ENCODE measurements at regions not wholly inside any gene's neighbourhood (a gene's known extent, or its start where the extent isn't known, plus 50 kb on each side); places are given as distances from the start of the nearest gene placed in this dataset.
"Not testable (repeated sequence)": the region's sequence is repeated elsewhere in the genome, so short reads cannot be mapped to it uniquely, and the experiment has no call there.

DNA sequence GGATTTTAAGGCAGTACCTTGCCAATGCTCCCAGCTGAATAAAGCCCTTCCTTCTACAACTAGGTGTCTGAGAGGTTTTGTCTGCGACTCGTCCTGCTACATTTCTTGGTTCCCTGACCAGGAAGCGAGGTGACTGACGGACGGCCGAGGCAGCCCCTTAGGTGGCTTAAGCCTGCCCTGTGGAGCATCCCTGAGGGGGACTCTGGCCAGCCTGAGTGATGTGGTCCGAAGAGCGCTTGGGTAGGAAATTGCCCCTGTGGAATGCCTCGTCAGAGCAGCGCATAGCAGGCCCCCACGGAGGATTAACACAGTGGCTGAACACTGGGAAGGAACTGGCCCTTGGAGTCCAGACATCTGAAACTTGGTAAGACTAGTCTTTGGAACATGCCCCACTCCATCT is 210.9 kb upstream of the CNTN3 start:
- FAIRE-seq, result not testable (repeated sequence)

DNA sequence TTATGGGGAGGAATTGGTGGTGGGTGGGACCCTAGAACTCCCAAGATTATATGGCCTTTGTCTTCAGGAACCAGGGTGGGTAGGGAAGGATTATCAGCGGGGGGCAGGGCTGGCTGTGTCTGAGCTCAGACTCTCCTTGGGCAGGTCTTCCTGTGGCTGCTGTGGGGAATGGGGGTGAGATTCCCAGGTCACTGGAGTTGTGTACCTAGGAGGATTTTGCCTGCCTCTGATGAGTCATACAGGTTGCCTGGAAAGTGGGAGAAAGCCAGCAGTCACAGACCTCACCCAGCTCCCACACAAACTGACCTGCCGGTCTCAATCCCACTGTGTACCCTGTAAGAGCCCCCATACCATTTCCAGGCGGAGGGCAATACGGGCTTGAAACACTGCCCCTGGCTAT is 209.9 kb upstream of the CNTN3 start:
- no peak for FAIRE-seq

DNA sequence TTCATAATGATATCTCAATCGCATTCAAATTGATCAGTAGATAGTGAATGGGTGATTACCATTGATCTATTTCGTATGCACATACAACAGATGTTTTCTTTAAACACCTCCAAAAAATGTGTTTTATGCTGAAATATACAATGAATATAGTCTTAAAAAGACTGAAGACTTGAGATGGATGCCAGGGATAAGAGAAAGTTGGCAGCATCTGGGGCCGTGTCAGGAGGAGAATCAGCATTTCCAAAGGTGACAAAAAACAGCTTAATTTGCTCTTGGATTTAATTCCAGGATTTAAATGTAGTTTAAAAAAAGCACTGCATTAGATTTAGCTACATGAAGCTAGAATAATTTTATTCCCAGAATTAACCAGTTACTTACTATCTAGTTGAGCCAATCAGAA is 199.7 kb upstream of the CNTN3 start:
- no peak for FAIRE-seq

DNA sequence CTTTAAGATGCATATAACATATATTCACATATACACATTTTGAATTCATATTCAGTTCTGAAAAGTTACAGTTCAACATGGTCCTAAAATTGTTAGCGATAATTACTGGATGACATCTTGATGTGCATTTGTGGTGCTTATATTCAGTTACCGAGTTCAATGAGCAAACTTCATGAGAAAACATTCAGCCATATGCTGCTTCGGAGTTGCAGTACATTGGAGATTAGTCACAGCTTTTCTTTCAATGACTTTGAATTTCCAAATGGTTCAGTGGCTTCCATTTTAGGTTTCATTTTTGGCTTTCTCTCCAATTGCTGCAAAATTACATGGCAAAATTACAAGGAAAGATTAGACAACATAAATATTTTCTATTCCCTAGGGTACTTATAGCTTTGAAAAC is 198.3 kb upstream of the CNTN3 start:
- FAIRE-seq, result no peak

DNA sequence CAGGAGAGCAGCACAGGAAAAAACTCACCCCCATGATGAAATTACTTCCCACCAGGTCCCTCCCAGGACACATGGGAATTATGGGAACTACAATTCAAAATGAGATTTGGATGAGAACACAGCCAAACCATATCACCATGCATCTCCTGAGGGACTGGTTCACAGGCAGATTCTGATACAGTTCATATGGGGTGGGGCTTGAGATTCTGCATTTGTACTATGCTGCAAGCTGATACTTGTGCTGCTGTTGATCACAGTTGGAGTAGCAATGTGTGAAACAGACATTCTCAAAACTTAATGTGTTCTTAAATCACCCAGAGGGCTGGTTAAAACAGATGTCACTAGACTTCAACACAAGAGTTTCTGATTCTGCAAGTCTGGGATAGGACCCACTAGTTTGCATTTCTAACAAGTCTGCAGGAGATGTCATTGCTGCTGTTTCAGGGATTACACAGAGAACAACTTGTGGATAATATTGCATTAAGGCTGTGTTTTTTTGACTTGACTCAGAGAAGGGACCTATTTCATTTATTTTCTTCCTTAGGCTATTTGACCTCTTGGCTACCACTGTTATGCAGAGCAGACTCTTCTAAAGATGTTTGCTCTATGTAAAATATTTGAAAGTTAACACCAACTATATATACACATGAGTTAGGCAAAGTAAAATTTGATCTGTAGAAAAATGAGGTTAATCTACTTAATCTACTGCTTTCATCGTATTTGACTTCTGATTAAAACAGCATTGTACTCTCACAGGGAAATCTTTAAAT is 194.2 kb upstream of the CNTN3 start:
- FAIRE-seq, result no peak

DNA sequence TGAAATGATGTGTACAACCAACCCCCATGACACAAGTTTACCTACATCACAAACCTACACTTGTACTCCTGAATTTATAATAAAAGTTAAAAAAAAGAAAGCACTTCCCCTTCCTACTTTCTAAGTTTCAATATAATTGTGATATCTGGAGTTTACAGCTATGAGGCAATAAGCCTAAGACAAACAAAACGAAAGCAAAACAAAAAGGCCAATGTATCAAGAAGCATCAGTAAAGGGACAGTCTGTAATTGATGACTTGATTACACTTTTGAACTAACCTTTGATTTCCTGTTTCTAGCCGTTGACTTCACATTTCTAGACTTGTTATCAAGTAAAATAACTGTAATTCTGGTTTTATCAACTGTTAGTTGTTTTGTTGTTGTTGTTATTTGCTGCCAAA is 187.5 kb upstream of the CNTN3 start:
- FAIRE-seq, result no peak

DNA sequence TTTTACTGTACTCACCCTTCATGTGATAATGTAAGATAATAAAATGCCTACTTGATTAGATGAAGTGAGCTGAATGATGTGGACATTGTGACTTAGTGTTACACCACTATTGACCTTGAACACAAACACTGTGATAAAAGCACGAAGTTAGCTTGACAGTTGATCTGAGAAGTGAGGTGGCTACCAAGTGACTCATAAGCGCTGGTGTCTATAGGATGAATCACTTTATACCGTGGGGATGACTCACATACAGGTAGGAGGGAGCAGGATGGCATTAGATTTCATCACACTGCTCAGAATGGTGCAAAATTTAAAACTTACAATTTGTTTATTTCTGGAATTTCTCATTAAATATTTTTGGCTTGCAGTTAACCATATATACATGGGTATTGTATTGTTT is 174.7 kb upstream of the CNTN3 start:
- no peak for FAIRE-seq

DNA sequence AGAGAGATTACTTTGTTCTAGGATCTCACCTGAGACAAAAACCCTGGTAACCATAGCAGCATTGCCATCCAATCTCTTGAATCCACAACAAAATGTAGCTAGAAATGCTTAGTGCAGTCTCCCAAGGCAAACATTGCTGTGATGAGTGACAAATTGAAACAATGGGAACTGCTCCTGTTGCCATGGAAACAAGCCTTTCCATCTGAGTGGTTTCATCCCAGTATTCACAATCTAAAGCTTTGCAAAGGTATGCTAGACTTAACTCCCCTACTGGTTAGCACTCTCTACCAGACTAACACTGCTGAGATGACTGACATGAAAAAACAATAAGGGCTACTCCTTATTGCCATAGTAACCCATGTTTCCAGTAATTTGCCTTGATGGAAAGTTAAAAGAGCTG is 172.6 kb upstream of the CNTN3 start:
- no peak for FAIRE-seq

DNA sequence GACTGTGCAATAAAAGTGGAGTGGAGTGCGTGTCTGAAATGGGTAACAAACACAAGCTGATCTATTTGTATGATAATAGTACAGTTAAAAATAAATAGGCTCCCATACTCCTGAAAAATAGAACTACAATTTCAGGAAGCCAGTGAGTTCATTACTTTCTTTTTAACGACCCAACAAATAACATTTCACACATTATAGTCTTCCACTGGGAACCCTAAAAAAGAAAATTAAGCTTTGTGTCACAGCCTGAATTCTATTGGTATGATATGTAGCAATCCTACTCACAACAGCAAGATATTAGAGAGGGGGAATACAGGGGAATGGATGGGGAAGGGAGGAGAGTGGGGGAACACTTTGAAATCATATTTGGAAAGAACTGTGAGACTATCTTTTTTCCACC is 156.9 kb upstream of the CNTN3 start:
- no peak for FAIRE-seq

DNA sequence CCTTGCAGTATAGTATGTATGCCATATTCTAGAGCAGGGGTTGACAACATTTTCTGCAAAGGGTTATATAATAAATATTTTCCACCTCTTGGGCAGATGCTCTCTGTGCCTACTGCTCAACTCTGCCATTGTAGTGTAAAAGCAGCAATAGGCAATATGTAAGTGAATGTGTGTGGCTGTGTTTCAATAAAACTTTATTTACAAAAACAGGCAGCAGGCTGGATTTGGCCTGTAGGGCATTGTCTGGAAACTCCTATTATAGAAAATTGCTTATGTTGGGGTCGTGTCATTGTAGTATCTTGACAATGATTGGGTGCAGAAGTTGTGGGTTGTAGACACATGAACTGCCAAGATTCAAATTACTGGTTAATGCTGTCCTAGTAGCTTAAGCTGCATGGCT is 153.6 kb upstream of the CNTN3 start:
- FAIRE-seq, result no peak

DNA sequence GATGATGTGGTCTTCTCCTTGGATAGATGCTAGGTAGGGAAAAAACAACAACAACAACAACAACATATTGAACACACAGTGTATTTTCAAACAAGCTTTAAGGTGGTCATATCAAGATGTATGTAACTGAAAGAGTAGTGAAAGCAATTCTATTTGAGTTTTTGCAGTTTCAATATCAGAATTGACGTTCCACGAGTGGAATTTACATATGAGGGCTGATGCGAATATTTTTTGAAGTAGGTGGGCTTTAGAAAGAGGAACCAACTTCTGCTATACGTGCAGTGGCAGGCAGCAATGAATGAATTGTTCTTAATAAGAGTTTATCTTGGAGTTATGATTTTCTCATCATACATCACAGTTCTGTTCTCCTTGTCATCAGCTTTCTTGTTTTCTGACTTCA is 151.9 kb upstream of the CNTN3 start:
- FAIRE-seq, result no peak

DNA sequence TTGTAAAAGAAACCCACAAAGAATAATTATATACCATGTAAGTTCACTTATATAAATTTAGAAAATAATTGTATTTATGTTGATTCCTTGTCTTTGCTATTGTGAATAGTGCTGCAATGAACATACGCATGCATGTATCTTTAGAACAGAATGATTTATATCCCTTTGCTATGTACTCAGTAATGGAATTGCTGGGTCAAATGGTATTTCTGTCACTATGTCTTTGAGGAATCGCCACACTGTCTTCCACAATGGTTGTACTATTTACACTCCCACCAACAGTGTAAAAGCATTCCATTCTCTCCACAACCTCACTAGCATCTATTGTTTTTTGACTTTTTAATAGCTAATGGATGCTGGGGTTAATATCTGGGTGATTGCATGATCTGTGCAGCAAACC is 149.4 kb upstream of the CNTN3 start:
- FAIRE-seq, result no peak

DNA sequence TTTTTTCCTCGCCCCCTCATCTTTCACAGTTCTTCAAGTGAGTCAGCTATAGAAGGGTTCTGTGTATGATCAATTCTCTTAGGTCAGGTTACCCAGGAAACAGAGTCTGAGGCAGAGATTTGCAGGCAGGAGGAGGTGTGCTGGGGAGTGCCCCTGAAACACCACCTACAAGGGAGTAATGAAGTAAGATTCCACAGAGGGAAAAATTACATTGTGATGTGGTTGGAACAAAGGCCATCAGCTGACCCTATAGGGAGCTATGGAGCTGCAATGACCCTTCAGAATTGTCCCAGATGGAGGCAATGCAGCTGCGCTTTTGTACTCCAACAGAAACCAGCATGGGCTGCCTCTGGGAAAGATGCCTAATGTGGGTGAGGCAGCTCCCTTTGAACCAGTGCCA is 142.2 kb upstream of the CNTN3 start:
- FAIRE-seq, result no peak

DNA sequence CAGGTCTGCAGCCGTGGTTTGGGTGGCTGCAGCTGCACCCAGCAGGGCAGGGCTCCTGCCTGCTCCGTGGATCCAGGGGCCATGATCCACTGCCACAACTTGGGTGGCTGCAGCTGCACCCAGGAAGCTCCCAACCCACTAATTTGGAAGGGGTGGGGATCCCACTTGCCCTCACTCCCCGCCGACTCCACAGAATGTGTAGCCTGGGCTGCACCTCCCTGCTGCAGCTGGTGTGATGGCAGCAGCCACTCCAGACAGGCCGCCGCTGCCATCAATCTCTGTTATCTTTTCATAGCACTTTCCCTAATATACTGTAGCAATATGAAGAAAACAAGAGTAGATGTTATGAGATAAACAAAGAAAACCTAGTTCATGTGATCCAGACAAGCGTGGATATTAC is 137.8 kb upstream of the CNTN3 start:
- no peak for FAIRE-seq

DNA sequence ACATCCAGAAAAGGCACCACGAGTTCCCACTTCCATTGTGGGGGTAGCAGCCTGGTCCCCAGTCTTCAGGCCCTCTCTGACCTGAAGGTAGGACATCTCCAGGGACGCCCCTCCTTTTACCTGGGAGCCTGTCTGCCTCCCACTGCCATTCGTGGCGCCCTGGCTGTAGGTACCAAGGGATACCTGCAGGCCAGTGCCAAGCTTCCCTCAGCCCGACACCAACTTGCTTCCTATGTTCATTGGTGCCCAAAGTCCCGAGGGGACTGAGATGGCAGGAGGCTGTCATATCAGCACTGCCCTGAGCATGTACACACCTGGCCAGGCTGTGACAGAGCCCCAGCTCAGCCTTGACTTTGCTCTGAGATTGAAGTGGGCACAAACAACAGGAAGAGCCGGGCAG is 137.3 kb upstream of the CNTN3 start:
- no peak for FAIRE-seq

DNA sequence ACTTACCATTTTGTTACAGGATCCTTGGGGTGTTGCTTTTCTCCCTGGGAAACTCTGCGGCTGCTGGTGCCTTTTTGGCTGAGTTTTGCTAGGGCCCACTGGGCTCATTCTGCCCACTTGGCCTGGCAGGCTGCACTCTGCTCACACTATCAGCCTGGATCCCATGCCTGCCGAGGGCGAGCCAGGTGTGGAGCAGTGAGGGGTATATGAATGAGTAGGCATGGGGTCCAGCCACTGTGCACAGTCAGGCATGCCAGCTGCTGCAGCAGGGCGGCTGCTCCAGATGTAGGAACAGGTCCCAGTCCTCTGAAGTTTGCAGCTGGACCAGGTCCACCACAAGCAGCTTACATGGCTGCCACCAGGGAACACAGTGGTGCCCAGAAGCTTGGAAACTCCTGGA is 136.4 kb upstream of the CNTN3 start:
- FAIRE-seq, result no peak

DNA sequence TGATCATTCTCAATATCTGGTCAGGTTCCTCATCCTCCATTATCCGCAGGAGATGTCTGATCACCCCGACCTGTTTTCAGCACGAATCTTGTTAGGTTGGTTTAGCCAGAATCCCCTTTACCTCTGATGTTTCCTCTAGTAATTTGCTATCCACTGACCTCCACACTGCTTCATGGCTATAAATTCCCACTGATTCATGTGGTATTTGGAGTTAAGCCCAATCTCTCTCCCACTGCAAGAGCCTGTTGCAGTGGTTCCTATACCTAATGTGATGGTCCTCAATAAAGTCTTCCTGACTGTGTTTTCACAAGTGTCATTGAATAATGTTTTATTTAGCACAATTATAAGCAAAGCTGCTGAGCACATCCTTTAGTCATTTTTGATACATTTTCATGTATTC is 124.8 kb upstream of the CNTN3 start:
- FAIRE-seq, result no peak

DNA sequence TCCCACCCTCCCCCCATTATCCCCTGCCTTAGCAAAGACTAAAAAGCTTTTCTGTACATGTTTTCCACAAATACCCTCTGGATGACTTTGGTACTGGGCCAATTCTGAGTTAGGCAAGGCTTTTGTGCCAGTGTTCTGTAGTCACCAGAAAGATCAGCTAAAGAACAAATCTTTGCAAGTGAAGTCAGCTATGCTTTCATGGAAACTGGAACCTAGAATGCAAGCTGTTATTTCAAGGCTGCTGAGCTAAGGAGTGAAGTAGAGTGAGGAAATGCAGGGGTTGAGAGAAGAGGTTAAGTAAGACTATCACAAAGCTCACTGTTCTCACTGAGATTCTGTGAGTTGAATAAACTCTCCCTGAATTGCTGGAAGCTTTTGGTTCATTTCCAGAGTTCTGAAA is 107.8 kb upstream of the CNTN3 start:
- no peak for FAIRE-seq

DNA sequence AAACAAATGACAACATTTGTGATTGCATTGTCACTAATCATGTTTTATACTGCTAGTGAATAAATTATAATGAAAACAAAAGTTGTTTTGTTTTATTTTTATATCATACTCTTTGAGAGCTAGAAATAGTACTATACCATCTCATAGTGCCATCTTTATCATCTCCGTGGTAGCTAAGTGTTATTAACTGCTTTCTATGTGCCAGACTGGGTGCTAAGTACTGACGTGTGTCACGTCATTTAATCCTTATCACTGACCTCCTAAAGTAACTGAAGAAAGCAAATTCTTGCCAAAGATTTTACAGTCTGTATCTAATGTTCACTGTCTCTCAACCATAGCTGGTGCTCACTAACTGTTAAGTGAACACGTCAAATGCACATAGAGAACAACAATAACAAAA is 99.5 kb upstream of the CNTN3 start:
- FAIRE-seq, result no peak

DNA sequence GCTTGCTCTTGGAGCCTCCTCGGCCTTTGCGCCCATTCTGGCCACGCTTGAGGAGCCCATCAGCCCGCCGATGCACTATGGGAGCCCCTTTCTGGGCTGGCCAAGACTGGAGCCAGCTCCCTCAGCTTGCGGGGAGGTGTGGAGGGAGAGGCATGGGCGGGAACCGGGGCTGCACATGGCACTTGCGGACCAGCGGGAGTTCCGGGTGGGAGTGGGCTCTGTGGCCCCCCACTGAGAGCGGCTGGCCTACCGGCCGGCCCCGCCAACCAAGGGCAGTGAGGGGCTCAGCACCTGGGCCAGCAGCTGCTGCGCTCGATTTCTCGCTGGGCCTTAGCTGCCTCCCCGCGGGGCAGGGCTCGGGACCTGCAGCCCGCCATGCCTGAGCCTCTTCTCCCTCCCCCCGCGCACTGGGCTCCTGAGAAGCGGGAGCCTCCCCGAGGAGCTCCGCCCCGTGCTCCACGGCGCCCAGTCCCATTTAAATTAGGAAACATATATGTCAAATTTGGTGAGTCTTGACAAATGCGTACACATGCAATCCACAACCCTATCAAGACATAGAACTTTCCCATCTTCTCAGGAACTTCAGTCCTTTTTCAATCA is 97.6 kb upstream of the CNTN3 start:
- FAIRE-seq, result no peak

DNA sequence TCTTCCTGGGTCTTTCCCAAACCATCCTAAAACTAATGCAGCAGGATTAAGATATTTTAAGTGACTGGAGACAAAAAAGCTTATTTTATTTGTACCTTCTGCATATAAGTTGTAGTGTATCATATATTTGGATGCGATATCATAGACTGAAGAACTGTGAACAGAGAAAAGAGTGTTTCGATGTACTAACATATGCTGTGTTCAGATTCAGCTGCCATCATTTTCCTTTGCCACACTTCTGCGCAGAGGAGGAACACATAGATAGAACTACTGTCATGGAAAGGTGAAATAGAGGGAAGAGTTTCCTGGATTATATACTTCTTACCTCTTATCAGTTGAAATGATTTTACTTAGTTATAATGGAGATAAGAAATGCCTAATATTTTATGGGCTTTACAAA is 95.5 kb upstream of the CNTN3 start:
- FAIRE-seq, result no peak

DNA sequence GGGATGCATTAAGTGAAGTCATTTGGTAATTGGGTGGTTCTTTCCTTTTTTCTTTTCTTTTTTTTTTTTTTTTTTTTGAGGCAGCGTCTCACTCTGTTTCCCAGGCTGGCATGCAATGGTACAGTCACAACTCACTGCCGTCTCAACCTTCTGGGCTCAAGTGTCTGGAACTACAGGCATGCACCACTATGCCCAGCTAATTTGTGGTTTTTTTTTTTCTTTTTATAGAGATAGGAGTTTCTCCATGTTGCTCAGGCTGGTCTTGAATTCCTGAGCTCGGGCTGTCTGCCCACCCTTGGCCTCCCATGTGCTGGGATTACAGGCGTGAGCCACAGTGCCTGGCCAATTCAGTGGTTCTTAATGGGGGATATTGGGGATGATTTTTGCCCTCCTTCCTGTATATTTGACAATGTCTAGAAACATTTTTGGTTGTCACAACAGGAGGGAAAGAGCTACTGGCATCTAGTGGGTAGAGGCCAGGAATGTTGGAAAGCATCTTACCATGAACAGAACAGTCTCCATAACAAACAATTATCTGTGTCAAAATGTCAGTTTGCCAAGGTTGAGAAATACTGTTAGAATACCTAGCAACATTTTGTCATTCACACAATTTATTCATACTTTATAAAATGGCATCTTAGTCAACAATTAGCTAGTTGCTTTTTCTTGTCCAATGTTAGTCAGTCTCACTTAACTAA is 79.4 kb upstream of the CNTN3 start:
- FAIRE-seq, result no peak

DNA sequence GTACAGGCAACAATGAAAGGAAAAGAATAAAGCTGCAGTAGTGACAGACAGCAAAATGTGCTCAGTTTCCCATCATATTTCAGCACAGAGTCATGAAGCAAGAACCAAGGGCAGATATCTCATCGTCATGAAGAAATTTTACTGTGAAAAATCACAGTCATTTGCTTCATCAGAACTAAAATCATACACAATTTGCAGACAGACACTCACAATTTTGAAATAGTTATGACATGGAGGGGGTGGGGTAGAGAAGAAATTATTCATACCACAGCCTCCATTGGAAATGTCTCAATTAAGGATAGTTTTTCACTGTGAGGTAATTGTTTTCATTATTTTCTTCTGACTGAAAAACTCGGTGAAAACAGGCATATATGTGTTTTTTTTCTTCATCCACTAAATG is 78.8 kb upstream of the CNTN3 start:
- FAIRE-seq, result no peak

DNA sequence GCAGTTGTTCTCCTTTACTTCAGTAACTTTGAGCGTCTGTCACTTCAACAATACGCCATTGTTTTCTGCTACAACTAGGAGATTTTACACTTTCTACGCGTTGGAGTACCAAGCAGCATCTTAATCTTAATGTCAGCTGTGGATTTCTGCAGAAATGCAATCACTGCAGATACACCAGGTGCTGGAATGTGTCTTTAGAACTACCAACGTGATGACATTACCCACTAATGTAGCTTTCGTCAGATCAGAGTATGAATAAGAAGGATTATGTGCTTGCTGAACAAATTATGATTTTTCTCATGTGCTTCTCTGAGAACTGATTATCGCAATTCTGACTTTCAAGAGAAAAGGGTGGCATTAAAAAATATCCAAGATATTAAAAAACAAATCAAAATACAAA is 77.5 kb upstream of the CNTN3 start:
- FAIRE-seq, result no peak
